HFF-Myc (cell line): ENCODE measurements at regions not wholly inside any gene's neighbourhood (a gene's known extent, or its start where the extent isn't known, plus 50 kb on each side); places are given as distances from the start of the nearest gene placed in this dataset.

Experiments
- DNase-seq: peaks from one replicate; pipeline ENCODE4 v3.0.0-alpha.2; 2011; ENCODE audit warnings: low read depth; ENCODE audit errors: extremely low read depth
- H3K4me3 ChIP-seq: replicated peaks from 2 replicates; pipeline ENCODE4 v1.5.1; 2011; ENCODE audit warnings: low read depth, mild to moderate bottlenecking, control low read depth, low read length
- TF ChIP-seq, protein P1 (sequence below): IDR thresholded peaks from 2 replicates; pipeline ENCODE4 v1.5.1; 2012; ENCODE audit warnings: mild to moderate bottlenecking, low read depth, low read length, control low read depth; ENCODE audit errors: missing control alignments

DNA sequence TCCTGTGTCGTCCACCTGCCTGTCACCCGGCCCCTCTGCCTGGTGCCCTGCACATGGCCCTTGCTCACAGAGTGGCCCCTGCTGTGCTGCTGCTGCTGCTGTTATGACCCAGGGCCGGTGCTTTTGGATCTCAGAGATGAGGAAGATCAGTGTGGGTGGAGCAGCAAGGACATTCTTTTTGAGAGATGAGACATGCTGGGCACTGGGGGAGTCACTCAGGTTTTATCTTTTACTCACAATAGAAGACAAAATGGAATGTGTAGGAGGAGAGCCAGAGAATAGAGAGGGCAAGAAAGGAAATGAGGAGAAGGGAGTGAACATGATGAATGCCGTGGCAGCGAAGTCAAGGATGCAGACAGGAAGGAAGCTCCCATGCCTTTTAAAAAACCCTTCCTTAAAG lies 611.5 kb upstream of the DPP6 start:
- DNase-seq = no peak
- no peak overlapping the region for H3K4me3 ChIP-seq

DNA sequence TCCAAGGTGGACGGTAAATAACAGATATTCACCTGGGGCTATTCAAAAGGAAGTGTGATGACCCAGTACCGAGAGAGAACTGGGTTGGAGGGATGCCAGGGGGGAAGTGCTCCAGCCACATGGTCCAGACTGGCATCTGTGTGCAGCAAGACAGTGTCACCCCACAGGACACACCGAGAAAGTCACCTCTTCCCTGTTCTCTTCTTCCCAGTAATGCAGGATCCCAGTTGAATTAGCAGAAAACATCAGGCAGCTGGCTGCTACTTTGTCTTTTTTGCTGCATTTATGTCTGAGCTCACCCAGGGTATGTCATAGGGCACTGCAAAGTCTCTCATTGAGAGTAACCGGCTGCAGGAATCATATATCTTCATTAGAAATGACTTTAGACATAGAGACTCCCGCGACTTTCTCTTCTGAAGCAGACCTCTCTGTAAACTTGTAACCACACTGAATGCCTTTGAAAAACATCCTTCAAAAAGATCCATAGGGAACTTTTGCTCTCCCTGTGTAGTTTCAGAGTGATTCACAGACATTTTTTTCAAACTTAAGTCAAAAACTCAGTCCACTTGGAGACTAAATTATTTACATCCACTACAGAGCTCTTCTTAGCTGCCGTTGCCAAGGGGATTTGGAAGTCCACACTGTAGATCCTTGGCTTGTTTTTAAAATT lies 609.0 kb upstream of the DPP6 start:
- TF ChIP-seq, protein P1, sequence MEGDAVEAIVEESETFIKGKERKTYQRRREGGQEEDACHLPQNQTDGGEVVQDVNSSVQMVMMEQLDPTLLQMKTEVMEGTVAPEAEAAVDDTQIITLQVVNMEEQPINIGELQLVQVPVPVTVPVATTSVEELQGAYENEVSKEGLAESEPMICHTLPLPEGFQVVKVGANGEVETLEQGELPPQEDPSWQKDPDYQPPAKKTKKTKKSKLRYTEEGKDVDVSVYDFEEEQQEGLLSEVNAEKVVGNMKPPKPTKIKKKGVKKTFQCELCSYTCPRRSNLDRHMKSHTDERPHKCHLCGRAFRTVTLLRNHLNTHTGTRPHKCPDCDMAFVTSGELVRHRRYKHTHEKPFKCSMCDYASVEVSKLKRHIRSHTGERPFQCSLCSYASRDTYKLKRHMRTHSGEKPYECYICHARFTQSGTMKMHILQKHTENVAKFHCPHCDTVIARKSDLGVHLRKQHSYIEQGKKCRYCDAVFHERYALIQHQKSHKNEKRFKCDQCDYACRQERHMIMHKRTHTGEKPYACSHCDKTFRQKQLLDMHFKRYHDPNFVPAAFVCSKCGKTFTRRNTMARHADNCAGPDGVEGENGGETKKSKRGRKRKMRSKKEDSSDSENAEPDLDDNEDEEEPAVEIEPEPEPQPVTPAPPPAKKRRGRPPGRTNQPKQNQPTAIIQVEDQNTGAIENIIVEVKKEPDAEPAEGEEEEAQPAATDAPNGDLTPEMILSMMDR = no peak
- DNase-seq = no peak
- no peak overlapping the region for H3K4me3 ChIP-seq

More for the DNA sequence above, 611.5 kb upstream of the DPP6 start:
- TF ChIP-seq, protein P1 = no peak

DNA sequence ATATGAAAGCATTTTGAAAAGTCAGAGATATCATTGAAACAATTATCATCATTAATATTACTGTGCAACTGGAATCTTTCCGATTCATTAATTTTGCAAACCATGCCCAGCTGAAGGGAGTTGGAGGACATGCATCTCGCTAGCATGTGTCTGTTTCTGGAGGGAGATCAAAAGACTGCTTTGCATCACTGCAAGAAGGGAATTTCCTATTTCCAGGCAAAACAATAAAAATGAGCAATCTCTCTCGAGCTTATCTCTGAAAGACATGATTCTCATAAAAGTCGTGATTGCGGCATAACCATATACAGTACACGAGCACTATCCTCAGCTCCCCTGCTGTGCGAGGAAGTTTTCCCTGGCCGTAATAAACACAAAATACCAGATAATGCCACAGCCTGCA lies 607.6 kb upstream of the DPP6 start:
- no peak for DNase-seq
- TF ChIP-seq, protein P1 = no peak
- no peak overlapping the region for H3K4me3 ChIP-seq

- no peak for DNase-seq
- no peak overlapping the region for H3K4me3 ChIP-seq
- TF ChIP-seq, protein P1 = no peak
Observed at GRCh38 chr7:153445641-153446040, 606.6 kb upstream of the DPP6 start.

DNA sequence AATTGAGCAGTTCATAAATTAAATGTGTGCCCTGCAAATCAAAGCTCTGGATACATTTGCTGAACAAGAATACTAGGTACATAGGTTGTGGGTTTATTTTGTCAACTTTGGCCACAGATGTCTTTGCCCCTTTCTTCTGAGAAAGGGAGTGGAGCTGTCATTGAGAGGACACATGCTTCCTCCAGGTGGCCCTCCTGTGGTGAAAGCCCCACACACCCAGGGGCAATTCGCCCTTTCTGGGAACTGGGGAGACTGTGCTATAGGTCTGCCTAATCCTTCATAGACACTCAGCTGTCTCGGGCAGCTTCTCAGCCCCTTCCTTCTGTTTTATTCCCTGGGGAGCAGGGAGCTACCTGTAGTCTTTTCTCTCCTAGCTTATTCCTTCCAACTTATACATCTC lies 605.7 kb upstream of the DPP6 start:
- no peak for DNase-seq
- TF ChIP-seq, protein P1 = no peak
- H3K4me3 ChIP-seq = no peak overlapping the region

DNA sequence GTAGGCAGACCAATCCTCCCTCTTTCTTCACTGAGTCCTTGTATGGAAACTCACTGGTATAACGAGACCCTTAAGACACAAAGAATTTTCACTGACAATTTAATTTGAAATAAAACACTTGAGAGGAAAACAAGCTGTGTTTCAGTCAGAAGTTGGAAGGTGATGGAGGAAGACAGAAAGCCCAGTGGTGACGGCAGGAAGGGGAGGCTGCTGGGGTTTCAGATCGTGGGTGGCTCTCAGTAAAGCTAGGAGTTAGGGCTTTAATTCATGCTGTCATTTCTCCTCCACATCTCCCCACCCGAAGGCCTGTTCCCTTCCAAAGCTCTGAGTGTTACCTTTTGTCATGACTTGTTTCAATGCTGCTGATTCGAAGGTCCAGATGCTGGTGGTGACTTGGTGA lies 605.2 kb upstream of the DPP6 start:
- no peak for DNase-seq
- TF ChIP-seq, protein P1 = no peak
- H3K4me3 ChIP-seq = no peak overlapping the region

DNA sequence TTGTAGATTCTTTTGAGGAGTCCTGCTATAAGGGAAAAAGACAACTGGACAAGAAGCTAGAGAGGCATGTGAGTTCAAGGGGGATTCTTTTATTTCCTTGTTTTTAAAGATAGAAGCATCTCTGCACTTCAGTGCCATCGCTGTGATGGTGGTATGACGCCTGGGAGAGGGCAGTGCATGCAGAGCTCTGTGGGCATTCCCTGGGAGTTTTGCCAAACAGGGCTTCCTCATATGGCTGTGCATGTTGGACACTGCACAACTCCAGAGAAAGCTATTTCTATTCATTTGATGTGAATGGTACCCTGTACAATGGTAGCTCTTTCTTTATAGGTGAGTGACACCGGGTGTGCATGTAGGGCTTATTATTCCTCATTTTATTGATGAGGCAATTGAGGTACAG lies 599.5 kb upstream of the DPP6 start:
- H3K4me3 ChIP-seq = no peak overlapping the region
- TF ChIP-seq, protein P1 = no peak

More for the DNA sequence above, 599.5 kb upstream of the DPP6 start:
- no peak for DNase-seq
